ENCODE measurements at regions not wholly inside any gene's neighbourhood (a gene's known extent, or its start where the extent isn't known, plus 50 kb on each side); places are given as distances from the start of the nearest gene placed in this dataset.

DNA sequence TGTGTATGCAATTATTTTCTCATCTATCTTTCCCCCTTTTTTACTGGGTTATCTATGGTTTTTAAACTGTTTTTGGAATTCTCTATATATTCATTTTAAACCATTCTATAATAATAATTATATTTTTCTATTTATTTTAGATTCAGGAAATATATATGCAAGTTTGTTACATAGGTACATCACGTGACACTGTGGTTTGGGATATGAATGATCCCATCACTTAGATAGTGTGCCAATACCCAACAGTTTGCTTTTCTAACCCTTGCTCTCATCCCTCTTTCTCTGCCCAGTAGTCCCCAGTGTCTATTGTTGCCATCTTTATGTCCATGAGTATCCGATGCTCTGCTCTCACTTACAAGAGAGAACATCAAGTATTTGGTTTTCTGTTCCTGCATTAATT is 65.8 kb upstream of the SPHKAP start:
- no peak for TF ChIP-seq GATA1 (IDR thresholded peaks at IDR 0.05; ENCODE audit: low read depth, low read length)
- TF ChIP-seq POLR2A (IDR thresholded peaks at IDR 0.05; ENCODE audit: low read length), result no peak
